Ovary (tissue), 3 donors: ENCODE measurements at regions not wholly inside any gene's neighbourhood (a gene's known extent, or its start where the extent isn't known, plus 50 kb on each side); places are given as distances from the start of the nearest gene placed in this dataset.

Experiments
- EP300 ChIP-seq: sonication (generic); formaldehyde crosslinking; IDR thresholded peaks from one replicate; pipeline ENCODE4 v1.6.1; 2017; ENCODE audit warnings: antibody characterized with exemption
- TF ChIP-seq, protein P1 (sequence below), 3 donors: fragments of 450-650 bp in 2 of 3; fragments of 200-600 bp in 1 of 3; IDR thresholded peaks; one replicate each; pipeline versions ENCODE4 v1.5.1 to v1.8.0; 2016 to 2022; ENCODE audit warnings: antibody characterized with exemption in 3 of 3, mild to moderate bottlenecking in 1 of 3
- donor health status: DM: no; HTN: no; CAD: no.

DNA sequence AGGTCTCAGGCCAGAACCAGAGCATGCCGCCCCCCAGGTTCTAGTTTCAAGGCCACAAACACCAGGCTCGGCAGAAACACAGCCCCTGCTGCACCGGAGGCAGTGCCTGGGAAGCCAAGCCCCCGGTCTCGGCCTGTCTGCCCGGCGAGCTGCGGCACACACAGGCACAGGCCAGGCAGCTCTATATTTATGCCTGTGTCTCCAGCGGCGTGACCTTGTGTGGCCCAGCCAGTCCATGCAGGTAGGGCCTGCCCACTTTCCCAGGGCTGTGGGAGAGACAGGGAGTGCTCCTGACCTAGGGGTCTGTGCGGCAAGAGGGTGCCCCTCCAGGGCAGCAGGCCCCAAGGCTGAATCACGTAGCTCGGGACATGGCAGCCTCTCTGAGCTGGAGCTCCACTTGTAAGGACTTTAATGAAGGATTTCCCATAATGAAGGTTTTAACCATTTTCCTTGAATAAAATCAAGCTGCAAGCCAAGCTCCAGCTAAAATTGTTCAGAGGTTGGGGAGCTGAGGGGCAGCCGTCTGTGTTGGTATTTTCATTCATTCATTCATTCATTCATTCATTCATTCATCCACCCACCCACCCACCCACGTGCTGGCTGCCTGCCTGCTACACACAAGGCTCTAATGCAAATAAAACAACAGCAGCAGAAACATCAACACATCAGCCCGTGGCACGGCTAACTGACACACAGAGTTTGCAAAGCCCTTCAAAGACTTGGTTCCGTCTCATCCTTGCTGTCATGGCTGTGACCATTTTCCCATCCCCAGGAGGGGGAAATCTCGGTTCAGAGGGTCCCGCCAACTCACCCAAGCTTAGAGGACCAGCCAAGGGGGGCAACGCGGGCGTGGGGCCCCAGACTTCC lies 92.0 kb downstream of the RFLNA start:
- no peak for TF ChIP-seq EP300
- TF ChIP-seq, protein P1, sequence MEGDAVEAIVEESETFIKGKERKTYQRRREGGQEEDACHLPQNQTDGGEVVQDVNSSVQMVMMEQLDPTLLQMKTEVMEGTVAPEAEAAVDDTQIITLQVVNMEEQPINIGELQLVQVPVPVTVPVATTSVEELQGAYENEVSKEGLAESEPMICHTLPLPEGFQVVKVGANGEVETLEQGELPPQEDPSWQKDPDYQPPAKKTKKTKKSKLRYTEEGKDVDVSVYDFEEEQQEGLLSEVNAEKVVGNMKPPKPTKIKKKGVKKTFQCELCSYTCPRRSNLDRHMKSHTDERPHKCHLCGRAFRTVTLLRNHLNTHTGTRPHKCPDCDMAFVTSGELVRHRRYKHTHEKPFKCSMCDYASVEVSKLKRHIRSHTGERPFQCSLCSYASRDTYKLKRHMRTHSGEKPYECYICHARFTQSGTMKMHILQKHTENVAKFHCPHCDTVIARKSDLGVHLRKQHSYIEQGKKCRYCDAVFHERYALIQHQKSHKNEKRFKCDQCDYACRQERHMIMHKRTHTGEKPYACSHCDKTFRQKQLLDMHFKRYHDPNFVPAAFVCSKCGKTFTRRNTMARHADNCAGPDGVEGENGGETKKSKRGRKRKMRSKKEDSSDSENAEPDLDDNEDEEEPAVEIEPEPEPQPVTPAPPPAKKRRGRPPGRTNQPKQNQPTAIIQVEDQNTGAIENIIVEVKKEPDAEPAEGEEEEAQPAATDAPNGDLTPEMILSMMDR (IDR thresholded peaks at IDR 0.05), result no peak
